GM23248 (cell line): ENCODE measurements at regions not wholly inside any gene's neighbourhood (a gene's known extent, or its start where the extent isn't known, plus 50 kb on each side); places are given as distances from the start of the nearest gene placed in this dataset.

Source experiments
- DNase-seq: peaks from one replicate; pipeline ENCODE4 v3.0.0-alpha.2; 2015
- H2AFZ ChIP-seq: fragments of 200-600 bp; sonication (generic); 2 replicates; pipeline ENCODE4 v1.6.1; 2016; ENCODE audit warnings: antibody characterized with exemption
- H3F3A ChIP-seq: fragments of 200-600 bp; sonication (generic); 2 replicates; pipeline ENCODE4 v1.6.1; 2016; ENCODE audit warnings: mild to moderate bottlenecking, antibody characterized with exemption, mixed run types; ENCODE audit not compliant: insufficient read depth
- H3K27ac ChIP-seq: fragments of 200-600 bp; sonication (generic); 2 replicates; pipeline ENCODE4 v1.5.1; 2016; ENCODE audit warnings: mild to moderate bottlenecking
- H3K27me3 ChIP-seq: fragments of 200-600 bp; sonication (generic); replicated peaks from 2 replicates; pipeline ENCODE4 v1.6.1; 2016; ENCODE audit warnings: mild to moderate bottlenecking; ENCODE audit not compliant: insufficient read depth
- H3K36me3 ChIP-seq: fragments of 200-600 bp; sonication (generic); 2 replicates; pipeline ENCODE4 v1.6.1; 2016; ENCODE audit warnings: low read depth, mild to moderate bottlenecking
- H3K4me1 ChIP-seq: fragments of 200-600 bp; sonication (generic); 2 replicates; pipeline ENCODE4 v1.6.1; 2016; ENCODE audit warnings: mild to moderate bottlenecking; ENCODE audit not compliant: insufficient read depth
- H3K4me2 ChIP-seq: fragments of 200-600 bp; sonication (generic); one replicate; pipeline ENCODE4 v1.6.1; 2016; ENCODE audit warnings: mild to moderate bottlenecking; ENCODE audit not compliant: unreplicated experiment
- H3K4me3 ChIP-seq: fragments of 200-600 bp; sonication (generic); 2 replicates; pipeline ENCODE4 v1.5.1; 2016; ENCODE audit warnings: mild to moderate bottlenecking
- H3K79me2 ChIP-seq: fragments of 200-600 bp; sonication (generic); 2 replicates; pipeline ENCODE4 v1.6.1; 2016; ENCODE audit warnings: mild to moderate bottlenecking; ENCODE audit not compliant: insufficient read depth
- H3K9ac ChIP-seq: fragments of 200-600 bp; sonication (generic); 2 replicates; pipeline ENCODE4 v1.6.1; 2016; ENCODE audit warnings: mild to moderate bottlenecking
- H3K9me2 ChIP-seq: fragments of 200-600 bp; sonication (generic); 2 replicates; pipeline ENCODE4 v1.6.1; 2016; ENCODE audit warnings: mixed run types, mild to moderate bottlenecking, moderate library complexity; ENCODE audit not compliant: insufficient read depth
- H3K9me3 ChIP-seq: fragments of 200-600 bp; sonication (generic); one replicate; pipeline ENCODE4 v1.6.1; 2017; ENCODE audit warnings: low read depth
- H4K20me1 ChIP-seq: fragments of 200-600 bp; sonication (generic); 2 replicates; pipeline ENCODE4 v1.6.0; 2016; ENCODE audit not compliant: insufficient read depth
- EZH2 ChIP-seq: fragments of 200-600 bp; sonication (generic); IDR thresholded peaks from 2 replicates; pipeline ENCODE4 v1.6.1; 2018; ENCODE audit warnings: antibody characterized with exemption, mild to moderate bottlenecking; ENCODE audit not compliant: insufficient read depth, poor library complexity, severe bottlenecking
- EZH2phosphoT487 ChIP-seq: fragments of 200-600 bp; sonication (generic); IDR thresholded peaks from 2 replicates; pipeline ENCODE4 v1.6.1; 2018; ENCODE audit warnings: antibody characterized with exemption, moderate library complexity, mild to moderate bottlenecking, low read depth; ENCODE audit not compliant: insufficient read depth
- WGBS, 2 experiments: methylation state at CpG; one replicate each; pipeline ENCODE4 v1.1.6; 2015 to 2017; ENCODE audit warnings: low lambda C conversion rate in 2 of 2, low coverage in 1 of 2; ENCODE audit errors: missing lambda C conversion rate in 2 of 2; 5-methylcytosine and 5-hydroxymethylcytosine counted together
- in situ Hi-C: fragments of 300-500 bp; cut with MboI; formaldehyde crosslinking; loops from 2 replicates; pipeline ENCODE4 v1.15.0; 2020

DNA sequence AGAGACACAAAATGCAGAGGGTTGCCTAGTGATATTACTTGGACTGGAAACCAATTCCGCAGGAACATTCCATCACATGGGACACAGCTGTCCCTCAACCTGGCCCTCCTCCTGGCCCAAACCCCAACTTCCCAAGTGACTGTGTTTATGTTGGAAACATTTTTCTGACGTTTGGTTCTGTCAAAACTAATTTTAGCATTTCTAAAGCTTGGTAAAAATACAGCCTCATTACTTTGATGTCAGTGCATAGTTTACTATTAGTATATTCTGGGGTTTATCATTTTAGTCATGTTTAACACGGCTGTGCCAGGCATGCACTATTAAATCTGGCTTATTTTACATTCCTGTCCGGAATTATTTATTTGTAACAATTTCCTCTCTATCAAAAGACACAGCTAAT lies 69.9 kb downstream of the GLI2 start:
- peaks cover 8% of the 10 kb centered on the region; the same call in 1 of the 2 replicates for H3F3A ChIP-seq
- no peaks in the 10 kb centered on the region for H3K9me3 ChIP-seq
- in situ Hi-C loops, result no loop called here
- H3K9ac ChIP-seq, result no peak overlapping the region
- 0 out of 2 replicates have a peak, but pooled peaks cover 5% of the 10 kb centered on the region for H3K79me2 ChIP-seq
- no peaks in the 10 kb centered on the region for H3K4me1 ChIP-seq
- no peaks in the 10 kb centered on the region for H4K20me1 ChIP-seq
- H3K27ac ChIP-seq, result no peak overlapping the region
- peaks cover 3% of the 10 kb centered on the region; the same call in 1 of the 2 replicates for H3K36me3 ChIP-seq
- no peak overlapping the region for H2AFZ ChIP-seq
- H3K9me2 ChIP-seq, result no peaks in the 10 kb centered on the region
- DNase-seq, result no peak
- H3K4me2 ChIP-seq, result no peak overlapping the region
- no peaks in the 10 kb centered on the region for H3K27me3 ChIP-seq
- no peak overlapping the region for H3K4me3 ChIP-seq
- no peak for TF ChIP-seq EZH2phosphoT487
- TF ChIP-seq EZH2, result no peak
- 82% methylated on average over 4 of the region's 4 CpGs for WGBS, 2 experiments

DNA sequence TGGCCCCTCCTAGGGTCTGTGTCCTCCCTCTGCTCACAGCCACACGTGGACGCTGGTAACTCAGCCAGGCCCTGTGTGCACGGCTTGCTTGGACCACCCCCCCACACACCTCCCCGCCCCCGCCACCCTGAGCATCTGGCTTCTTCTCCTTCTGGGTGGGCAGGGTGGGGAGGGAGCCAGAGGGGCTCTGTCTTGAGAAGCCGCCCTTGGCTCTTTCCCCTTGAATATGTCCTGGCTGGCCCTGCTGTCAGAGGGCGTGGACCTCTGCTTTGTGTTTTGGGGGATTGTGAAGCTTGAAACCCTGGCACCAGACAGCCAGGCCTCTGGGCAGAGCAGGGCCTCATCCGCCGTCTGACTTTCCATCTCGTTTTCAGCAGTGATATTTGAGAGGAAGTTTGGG lies 72.1 kb downstream of the GLI2 start:
- Histone ChIP-seq H3K27me3 (no peaks in the 10 kb centered on the region), H3K9ac (no peak overlapping the region), H3F3A (peaks cover 3% of the 10 kb centered on the region; the same call in 1 of the 2 replicates), H3K4me2 (no peak overlapping the region), H3K9me2 (no peaks in the 10 kb centered on the region), H3K9me3 (no peaks in the 10 kb centered on the region), H3K4me1 (no peaks in the 10 kb centered on the region), H3K36me3 (peaks cover 3% of the 10 kb centered on the region; the same call in 1 of the 2 replicates), H3K27ac (no peak overlapping the region), H4K20me1 (no peaks in the 10 kb centered on the region), H3K4me3 (no peak overlapping the region), H2AFZ (no peak overlapping the region), H3K79me2 (0 out of 2 replicates have a peak, but pooled peaks cover 5% of the 10 kb centered on the region)
- TF ChIP-seq EZH2phosphoT487 (no peak), EZH2 (no peak)
- in situ Hi-C loops, result no loop called here
- no peak for DNase-seq
- 73 to 75% methylated on average over 7 to 10 of the region's 10 CpGs for WGBS, 2 experiments

DNA sequence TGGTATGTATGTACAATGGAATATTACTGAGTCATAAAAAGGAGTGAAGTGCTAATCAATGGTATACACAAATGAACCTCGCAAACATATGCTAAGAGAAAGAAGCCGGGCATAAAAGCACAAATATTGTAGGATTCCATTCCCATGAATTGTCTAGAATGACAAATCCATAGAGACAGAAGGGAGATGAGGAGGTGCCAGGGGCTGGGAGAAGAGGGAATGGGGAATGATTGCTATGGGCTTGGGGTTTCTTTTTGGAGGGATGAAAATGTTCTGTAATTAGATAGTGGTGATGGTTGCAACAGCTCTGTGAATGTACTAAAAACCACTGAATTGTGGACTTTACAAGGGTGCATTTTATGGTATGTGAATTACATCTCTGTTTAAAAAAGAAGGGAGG lies 73.5 kb downstream of the GLI2 start:
- Histone ChIP-seq H4K20me1 (no peaks in the 10 kb centered on the region), H3K27ac (no peak overlapping the region), H3F3A (no peaks in the 10 kb centered on the region), H3K27me3 (no peaks in the 10 kb centered on the region), H3K9me2 (no peaks in the 10 kb centered on the region), H3K9me3 (no peaks in the 10 kb centered on the region), H3K4me3 (no peak overlapping the region), H3K4me1 (no peaks in the 10 kb centered on the region), H3K79me2 (0 out of 2 replicates have a peak, but pooled peaks cover 5% of the 10 kb centered on the region), H3K4me2 (no peak overlapping the region), H3K36me3 (peaks cover 3% of the 10 kb centered on the region; the same call in 1 of the 2 replicates), H2AFZ (no peak overlapping the region), H3K9ac (no peak overlapping the region)
- WGBS, 2 experiments, result 84 to 89% methylated on average over 2 of the region's 2 CpGs
- DNase-seq, result no peak
- in situ Hi-C loops, result no loop called here
- TF ChIP-seq EZH2, result no peak
- TF ChIP-seq EZH2phosphoT487, result no peak

DNA sequence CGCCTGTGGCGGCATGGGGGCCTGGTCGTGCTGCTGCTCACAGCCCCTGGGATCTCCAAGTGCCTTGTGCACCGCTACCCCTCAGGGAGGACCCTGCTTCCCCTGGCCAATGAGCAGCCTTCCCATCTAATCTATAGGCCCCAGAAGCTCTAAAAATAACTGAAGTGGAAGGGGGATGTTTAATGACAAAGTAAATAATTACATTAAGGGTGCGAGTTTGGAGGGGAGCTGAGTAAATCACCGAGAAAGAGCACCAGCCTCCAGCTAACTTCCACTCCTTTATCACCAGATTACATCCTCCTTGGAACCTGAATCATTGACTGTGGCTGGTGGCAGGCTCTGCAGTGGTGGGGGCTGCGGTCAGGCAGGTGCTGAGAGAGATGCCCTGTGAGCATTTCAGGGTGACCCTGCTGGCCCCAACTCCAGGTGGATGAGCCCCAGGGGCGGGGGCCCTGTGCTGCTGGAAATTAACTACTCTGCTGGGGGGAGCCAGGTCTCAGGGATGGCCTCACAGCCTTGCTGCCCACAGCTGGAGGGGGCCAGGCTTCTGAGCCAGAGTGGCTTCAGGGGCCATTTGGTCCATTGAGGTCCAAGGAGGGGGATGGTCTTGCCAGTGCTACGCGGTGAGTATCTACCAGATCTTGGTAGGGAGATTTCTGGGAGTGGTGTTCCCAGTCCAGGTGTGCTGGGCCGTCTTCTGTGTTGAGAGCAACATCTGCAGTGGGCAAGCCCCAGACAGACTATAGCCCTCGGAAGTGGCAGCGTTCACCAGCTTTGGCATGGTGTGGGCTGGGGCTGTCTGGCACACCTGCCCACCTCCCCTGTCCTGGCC lies 74.2 kb downstream of the GLI2 start:
- in situ Hi-C loops, result no loop called here
- H3K4me2 ChIP-seq, result no peak overlapping the region
- H3K9ac ChIP-seq, result no peak overlapping the region
- 0 out of 2 replicates have a peak, but pooled peaks cover 5% of the 10 kb centered on the region for H3K79me2 ChIP-seq
- H3K4me1 ChIP-seq, result no peaks in the 10 kb centered on the region
- no peak for TF ChIP-seq EZH2phosphoT487
- WGBS, 2 experiments, result 94 to 97% methylated on average over 11 to 13 of the region's 13 CpGs
- no peak overlapping the region for H3K4me3 ChIP-seq
- no peaks in the 10 kb centered on the region for H3F3A ChIP-seq
- peaks cover 3% of the 10 kb centered on the region; the same call in 1 of the 2 replicates for H3K36me3 ChIP-seq
- H2AFZ ChIP-seq, result no peak overlapping the region
- no peaks in the 10 kb centered on the region for H3K9me2 ChIP-seq
- no peaks in the 10 kb centered on the region for H3K9me3 ChIP-seq
- no peaks in the 10 kb centered on the region for H4K20me1 ChIP-seq
- no peak for DNase-seq
- no peak overlapping the region for H3K27ac ChIP-seq
- H3K27me3 ChIP-seq, result no peaks in the 10 kb centered on the region
